G401.6 (cell line): ENCODE measurements at regions not wholly inside any gene's neighbourhood (a gene's known extent, or its start where the extent isn't known, plus 50 kb on each side); places are given as distances from the start of the nearest gene placed in this dataset.
A peak's percentile ranks its signal among the peaks of the same experiment; 100 is the strongest.
"Not testable (repeated sequence)": the region's sequence is repeated elsewhere in the genome, so short reads cannot be mapped to it uniquely, and the experiment has no call there.

Experiments
- FAIRE-seq: peaks from 2 replicates; lab custom pipeline; 2012; peaks lifted over from hg19 to GRCh38; lab: Jason Lieb, UNC

- no peak for FAIRE-seq
These were observed 536.0 kb upstream of the STEAP1 start for GRCh38 chr7:89618274-89618673.

GRCh38 chr7:89621925-89622641 lies 532.2 kb upstream of the STEAP1 start:
- no peak for FAIRE-seq

DNA sequence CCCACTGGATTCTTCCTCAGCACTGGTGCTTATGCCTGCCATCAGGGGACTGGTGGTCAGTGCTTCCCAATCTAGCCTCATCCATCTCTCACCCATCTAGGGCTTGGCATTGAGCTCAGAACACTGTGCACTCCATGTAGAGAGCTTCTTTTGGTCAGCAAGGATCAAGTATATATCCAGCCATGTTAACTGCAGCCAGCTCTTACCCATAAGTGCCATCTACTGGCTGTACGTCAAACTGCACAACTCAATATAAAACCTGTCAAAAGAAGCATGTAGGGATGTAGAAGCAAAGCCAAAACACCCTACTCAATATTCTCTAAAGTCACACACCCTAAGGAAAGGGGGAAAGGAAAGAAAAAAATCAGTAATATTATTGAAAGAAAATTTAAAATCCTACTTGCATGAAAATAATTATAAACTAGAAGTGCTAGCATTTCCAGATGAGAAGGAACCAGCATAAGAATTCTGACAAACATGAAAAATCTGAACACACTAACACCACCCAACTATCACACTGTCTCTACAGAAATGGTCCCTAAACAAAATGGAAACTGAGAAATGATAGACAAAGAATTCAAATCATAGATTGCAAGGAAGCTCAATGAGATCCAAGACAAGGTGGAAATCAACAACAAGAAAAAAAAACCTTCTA lies 531.1 kb upstream of the STEAP1 start:
- peak; percentile 19 for FAIRE-seq

GRCh38 chr7:89624155-89624554 lies 530.1 kb upstream of the STEAP1 start:
- FAIRE-seq = not testable (repeated sequence)

DNA sequence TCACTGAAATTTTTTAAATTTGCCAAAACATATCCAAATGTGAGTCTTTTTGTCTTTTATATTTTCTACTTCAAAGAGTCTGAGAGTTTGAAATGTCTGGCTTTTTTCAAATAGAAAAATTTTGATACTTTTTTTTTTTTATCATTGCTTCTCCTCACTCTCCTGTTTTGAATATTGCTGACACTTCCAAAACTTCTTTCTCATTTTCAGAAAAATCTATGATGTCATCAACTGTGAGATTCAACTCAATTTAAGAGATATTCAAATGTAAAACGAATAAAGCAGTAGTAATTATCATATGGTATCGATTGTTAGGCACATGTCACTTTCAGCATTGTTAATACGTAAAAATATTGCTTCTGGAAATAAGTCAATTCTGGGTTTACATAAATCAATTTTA lies 505.8 kb upstream of the STEAP1 start:
- FAIRE-seq = no peak

DNA sequence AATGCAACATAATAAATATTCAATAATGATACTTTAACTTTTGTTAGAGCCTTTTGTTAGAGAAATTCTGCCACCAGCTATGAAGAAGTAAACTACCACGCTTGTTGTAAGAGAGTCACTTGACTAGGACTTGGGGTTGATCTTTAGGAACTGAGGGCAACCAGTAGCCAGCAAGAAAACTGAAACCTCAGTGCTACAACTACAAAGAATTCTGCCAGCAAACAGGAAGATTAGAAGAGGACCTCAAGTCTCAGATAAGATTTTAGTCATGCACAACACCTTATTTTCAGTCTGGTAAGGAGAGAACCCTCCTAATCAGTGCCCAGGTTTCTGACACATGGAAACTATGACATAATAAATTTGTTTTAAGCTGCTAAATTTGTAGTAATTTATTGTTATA lies 498.3 kb upstream of the STEAP1 start:
- no peak for FAIRE-seq

DNA sequence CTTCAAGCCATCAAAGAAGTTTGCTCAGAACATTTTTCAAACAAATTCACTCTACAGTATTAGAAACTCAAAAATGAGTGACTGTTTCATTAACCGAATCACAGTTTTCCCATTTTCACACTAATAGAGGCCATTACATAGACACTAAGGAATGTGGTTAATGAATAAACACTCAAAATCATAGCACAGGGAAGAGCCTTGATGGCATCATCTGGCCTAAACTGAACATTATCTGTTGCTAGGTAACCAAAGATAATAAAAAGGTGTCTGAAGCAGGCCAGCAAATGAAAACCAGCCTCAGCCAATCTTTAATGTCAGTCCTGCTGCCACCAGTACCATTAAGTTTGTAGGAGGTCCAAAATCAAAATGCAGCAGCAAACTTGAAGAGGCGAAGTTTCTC lies 492.4 kb upstream of the STEAP1 start:
- FAIRE-seq = no peak

DNA sequence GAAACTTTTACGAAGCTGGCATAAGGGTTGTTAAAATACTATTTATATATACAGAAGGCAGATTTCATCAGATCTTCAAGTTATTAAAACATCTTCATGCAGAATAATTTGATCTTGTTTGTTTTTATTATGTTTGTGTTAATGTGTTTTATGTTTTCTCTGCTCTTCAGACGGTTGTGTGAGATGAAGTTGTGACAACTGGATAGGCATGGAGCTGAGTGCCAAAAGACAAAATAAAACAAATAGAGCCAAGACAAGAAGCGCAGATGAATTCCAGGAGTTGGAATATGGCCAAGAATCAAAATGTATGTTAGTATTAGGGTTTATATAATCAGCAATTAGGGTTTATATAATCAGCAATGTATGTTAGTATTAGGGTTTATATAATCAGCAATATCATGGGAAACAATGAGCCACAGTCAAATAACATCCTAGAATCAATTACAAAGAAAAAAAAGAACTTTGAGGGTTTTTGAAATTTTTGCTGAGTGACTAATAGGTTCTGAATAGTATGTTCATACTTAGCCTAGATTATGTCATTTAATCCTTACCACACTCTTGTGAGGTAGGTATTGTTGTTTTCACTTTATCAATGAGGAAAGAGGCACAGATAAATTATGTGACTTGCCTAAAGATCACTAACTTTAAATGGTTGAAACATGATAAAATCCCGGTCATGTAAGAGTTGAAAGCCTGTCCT lies 488.0 kb upstream of the STEAP1 start:
- no peak for FAIRE-seq

- FAIRE-seq = no peak
These were observed 474.1 kb upstream of the STEAP1 start for GRCh38 chr7:89680161-89680560.

- no peak for FAIRE-seq
These were observed 472.8 kb upstream of the STEAP1 start for GRCh38 chr7:89681448-89681847.

DNA sequence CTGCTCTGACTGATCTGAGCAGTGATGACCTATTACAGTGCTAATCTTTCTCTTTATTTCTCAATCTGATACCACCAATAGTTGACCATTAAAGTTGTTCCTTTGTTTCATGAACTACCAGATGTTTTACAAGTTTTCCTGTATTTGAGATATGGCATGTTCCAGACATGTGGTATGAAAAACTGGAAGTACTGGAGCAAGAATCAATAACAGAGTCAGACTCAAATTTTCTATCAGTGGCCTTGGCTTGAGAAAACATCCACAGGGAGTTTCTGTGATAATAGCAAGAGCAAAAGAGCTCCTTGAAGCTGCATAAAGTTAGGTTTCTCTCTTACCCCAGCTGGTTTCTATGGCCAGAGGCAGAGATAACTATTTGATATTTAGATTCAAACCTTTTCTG lies 469.0 kb upstream of the STEAP1 start:
- FAIRE-seq = no peak

- no peak for FAIRE-seq
These were observed 467.1 kb upstream of the STEAP1 start for GRCh38 chr7:89687211-89687610.

GRCh38 chr7:89695241-89695640 lies 459.0 kb upstream of the STEAP1 start:
- no peak for FAIRE-seq

DNA sequence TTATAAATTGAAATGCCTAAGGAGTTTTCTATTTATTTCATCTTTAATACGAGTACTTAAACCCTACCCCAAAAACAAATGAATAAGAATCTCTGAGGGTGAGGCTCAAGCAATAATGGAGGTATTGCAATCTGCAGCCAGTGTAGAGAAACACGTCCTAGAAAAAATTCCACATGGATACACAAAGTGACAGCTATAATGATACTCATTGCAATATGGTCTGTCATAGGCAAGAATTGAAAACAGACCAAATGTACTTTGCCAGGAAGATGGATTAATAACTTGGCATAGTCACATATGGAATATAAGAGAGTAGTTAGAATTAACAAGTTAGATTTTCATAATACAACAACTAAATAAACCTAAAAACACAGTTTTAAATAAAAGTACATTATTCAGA lies 440.1 kb upstream of the STEAP1 start:
- no peak for FAIRE-seq

DNA sequence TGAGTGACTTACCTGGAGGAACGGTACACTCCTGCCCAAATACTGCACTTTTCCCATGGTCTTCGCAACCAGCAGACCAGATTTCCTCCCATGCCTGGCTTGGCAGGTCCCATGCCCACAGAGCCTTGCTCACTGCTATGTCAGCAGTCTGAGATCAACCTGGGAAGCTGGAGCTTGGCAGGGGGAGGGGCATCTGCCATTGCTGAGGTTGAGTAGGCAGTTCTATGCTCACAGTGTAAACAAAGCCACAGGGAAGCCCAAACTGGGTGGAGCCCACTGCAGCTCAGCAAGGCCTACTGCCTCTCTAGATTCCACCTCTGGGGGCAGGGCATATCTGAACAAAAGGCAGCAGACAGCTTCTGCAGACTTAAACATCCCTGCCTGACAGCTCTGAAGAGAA lies 435.3 kb upstream of the STEAP1 start:
- not testable (repeated sequence) for FAIRE-seq

GRCh38 chr7:89728481-89728880 lies 425.8 kb upstream of the STEAP1 start:
- FAIRE-seq = no peak

- FAIRE-seq = no peak
These were observed 422.4 kb upstream of the STEAP1 start for GRCh38 chr7:89731751-89732445.

GRCh38 chr7:89738549-89738948 lies 415.7 kb upstream of the STEAP1 start:
- no peak for FAIRE-seq

DNA sequence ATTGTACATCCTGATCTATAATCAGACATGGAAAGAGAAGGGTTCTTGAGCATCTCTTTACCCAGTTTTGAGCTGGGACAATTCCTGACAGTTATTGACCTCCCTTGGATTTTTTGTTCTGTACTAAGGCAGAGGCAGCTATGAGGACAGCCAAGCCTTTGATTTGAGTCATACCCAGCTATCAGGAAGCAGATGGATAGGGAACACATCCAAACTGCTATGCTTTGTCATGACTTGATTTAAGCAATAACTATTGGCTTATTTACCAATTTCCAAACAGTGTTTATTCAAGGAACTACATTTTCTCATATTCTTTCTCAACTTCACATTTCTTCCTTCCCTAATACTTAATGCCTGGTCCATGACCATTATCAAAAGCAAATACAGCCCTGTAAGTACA lies 396.4 kb upstream of the STEAP1 start:
- no peak for FAIRE-seq

GRCh38 chr7:89760690-89761089 lies 393.6 kb upstream of the STEAP1 start:
- no peak for FAIRE-seq

GRCh38 chr7:89761173-89761572 lies 393.1 kb upstream of the STEAP1 start:
- FAIRE-seq = no peak

- no peak for FAIRE-seq
These were observed 384.1 kb upstream of the STEAP1 start for GRCh38 chr7:89770161-89770560.
